Activated CD8-positive, alpha-beta T cell treated with anti-CD3 and anti-CD28 coated beads for 36 hours (primary cell): ENCODE measurements at regions not wholly inside any gene's neighbourhood (a gene's known extent, or its start where the extent isn't known, plus 50 kb on each side); places are given as distances from the start of the nearest gene placed in this dataset.
"Not testable (repeated sequence)": the region's sequence is repeated elsewhere in the genome, so short reads cannot be mapped to it uniquely, and the experiment has no call there.

Source experiments
- ATAC-seq: fragments of 200-7000 bp; cut with Tn5 transposase; one replicate; pipeline ENCODE4 v1.10.0; 2021; ENCODE audit warnings: mild to moderate bottlenecking, moderate library complexity
- CTCF ChIA-PET: fragments of 350-600 bp; sonication (Branson Sonifier 250); formaldehyde crosslinking; loops from one replicate; lab custom pipeline; 2021; ENCODE audit warnings: antibody characterized with exemption; lab: Charles Lee
- POLR2A ChIA-PET: fragments of 350-600 bp; sonication (Branson Sonifier 250); formaldehyde crosslinking; loops from one replicate; lab custom pipeline; 2021; ENCODE audit warnings: antibody characterized with exemption; lab: Charles Lee
- DNase-seq: peaks from one replicate; pipeline ENCODE4 v3.0.0-alpha.2; 2020
- H3K27ac Mint-ChIP-seq: one replicate; pipeline ENCODE4 v1.8.0; 2021; ENCODE audit warnings: mild to moderate bottlenecking, mixed read lengths
- H3K27me3 Mint-ChIP-seq: one replicate; pipeline ENCODE4 v1.8.0; 2021; ENCODE audit warnings: mixed read lengths
- H3K36me3 Mint-ChIP-seq: one replicate; pipeline ENCODE4 v1.8.0; 2021; ENCODE audit warnings: low read depth, mixed read lengths
- H3K4me1 Mint-ChIP-seq: one replicate; pipeline ENCODE4 v1.8.0; 2021; ENCODE audit warnings: low read depth, mixed read lengths
- H3K4me3 Mint-ChIP-seq: one replicate; pipeline ENCODE4 v1.8.0; 2021; ENCODE audit warnings: mild to moderate bottlenecking, moderate library complexity, mixed read lengths
- H3K9me3 Mint-ChIP-seq: one replicate; pipeline ENCODE4 v1.8.0; 2021; ENCODE audit warnings: mixed read lengths
- intact Hi-C: fragments of 100-400 bp; cut with micrococcal nuclease; formaldehyde crosslinking; loops from one replicate; pipeline ENCODE4 v1.10.0; 2022
- TF ChIP-seq, protein P1 (sequence below): fragments of 200-600 bp; IDR thresholded peaks from one replicate; pipeline ENCODE4 v1.8.0; 2022; ENCODE audit warnings: antibody characterized with exemption, mild to moderate bottlenecking

GRCh38 chr6:27138837-27139755 lies 108.4 kb upstream of the PRSS16 start:
- peak; percentile 83 for DNase-seq
- no peaks in the 10 kb centered on the region for H3K27me3 Mint-ChIP-seq
- POLR2A ChIA-PET = interaction anchor here (0.7 to 4.4 kb wide), 24 partner anchors 8 to 1093 kb away, joined by 3 to 101 read pairs (median 6); a partner anchor contains a TSS
- peak overlapping the region; percentile 98 for H3K27ac Mint-ChIP-seq
- TF ChIP-seq, protein P1, sequence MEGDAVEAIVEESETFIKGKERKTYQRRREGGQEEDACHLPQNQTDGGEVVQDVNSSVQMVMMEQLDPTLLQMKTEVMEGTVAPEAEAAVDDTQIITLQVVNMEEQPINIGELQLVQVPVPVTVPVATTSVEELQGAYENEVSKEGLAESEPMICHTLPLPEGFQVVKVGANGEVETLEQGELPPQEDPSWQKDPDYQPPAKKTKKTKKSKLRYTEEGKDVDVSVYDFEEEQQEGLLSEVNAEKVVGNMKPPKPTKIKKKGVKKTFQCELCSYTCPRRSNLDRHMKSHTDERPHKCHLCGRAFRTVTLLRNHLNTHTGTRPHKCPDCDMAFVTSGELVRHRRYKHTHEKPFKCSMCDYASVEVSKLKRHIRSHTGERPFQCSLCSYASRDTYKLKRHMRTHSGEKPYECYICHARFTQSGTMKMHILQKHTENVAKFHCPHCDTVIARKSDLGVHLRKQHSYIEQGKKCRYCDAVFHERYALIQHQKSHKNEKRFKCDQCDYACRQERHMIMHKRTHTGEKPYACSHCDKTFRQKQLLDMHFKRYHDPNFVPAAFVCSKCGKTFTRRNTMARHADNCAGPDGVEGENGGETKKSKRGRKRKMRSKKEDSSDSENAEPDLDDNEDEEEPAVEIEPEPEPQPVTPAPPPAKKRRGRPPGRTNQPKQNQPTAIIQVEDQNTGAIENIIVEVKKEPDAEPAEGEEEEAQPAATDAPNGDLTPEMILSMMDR = no peak
- peaks cover 33% of the 10 kb centered on the region for H3K4me1 Mint-ChIP-seq
- intact Hi-C loops = loop anchor here (10.0 kb wide), 1 partner anchor 1104 kb away; a partner anchor contains a TSS
- CTCF ChIA-PET = interaction anchor here (1.5 kb wide), 1 partner anchor 15 kb away, joined by 5 read pairs; no protein-coding TSS in a partner anchor
- peak; percentile 80 for ATAC-seq
- H3K36me3 Mint-ChIP-seq = peaks cover 12% of the 10 kb centered on the region
- no peaks in the 10 kb centered on the region for H3K9me3 Mint-ChIP-seq
- peak overlapping the region; percentile 95 for H3K4me3 Mint-ChIP-seq

DNA sequence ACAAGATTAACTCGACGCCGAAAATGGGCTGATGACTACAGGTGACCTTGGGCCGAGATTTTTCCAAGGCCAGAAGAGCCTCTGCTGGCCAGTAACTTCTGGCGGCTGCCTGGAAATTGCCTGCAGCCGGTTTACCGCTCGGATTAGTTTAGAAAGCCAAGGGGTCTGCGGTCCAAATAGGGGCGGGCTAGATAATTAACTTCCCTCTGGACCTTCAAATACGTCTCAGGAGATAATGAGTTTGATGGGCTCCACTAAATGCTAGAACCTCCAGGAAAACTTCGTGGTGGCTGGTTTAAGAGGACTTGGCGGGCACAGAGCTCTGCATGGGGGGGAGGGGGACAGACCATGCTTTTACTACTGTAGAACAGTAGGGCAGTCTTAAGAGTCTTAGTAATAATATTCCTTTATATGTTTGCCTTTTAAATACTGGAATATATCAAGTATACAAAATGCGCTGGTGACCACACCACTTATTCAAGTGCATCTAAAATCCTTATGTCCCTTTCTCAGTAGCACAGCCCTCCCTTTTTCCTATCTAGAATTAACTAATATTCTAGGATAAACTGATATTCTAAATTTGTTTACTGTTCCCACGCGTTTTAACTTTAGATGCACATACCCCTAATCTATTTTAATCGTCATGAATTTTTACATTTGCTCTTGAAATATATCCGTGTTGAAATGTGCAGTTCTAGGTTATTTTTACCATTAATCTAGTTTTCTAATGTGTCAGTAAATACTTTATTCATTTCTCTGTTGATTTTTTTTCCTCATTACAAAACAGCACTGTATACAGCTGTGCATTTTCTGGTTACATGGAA lies 107.5 kb upstream of the PRSS16 start:
- intact Hi-C loops = loop anchor here (10.0 kb wide), 1 partner anchor 1105 kb away; a partner anchor contains a TSS
- peak overlapping the region; percentile 95 for H3K4me3 Mint-ChIP-seq
- ATAC-seq = peak; percentile 38
- peak overlapping the region; percentile 98 for H3K27ac Mint-ChIP-seq
- TF ChIP-seq, protein P1 = no peak
- DNase-seq = peak; percentile 61
- no peaks in the 10 kb centered on the region for H3K27me3 Mint-ChIP-seq
- ChIA-PET CTCF (interaction anchor here (1.5 kb wide), 1 partner anchor 15 kb away, joined by 5 read pairs; no protein-coding TSS in a partner anchor), POLR2A (interaction anchor here (1.2 to 4.4 kb wide), 15 partner anchors 8 to 1017 kb away, joined by 3 to 101 read pairs (median 9); a partner anchor contains a TSS)
- no peaks in the 10 kb centered on the region for H3K9me3 Mint-ChIP-seq
- peaks cover 13% of the 10 kb centered on the region for H3K36me3 Mint-ChIP-seq
- H3K4me1 Mint-ChIP-seq = peaks cover 36% of the 10 kb centered on the region

DNA sequence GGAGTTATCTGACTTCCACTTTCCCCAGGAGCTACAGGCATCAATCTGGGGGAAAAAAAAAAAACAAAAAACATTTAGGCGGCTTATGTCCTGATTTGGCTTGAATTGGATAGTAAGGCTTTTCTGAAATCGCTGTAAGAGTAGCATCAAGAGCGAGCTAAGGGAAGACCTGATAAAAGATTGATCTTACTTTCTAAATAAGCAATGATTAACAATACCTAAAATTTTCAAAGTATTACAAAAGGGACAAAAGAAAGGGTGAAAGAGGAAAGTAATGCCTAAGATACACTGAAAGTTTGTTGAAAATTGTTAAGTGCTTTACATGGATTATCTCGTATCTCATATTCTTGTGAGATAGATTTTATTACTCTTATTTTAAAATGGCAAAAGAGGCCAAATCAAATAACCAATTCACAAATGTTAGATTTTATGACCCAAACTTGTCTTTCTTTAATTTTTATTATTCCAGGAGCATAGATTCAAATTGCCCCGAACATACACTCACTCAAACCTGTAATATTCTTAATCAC lies 106.4 kb upstream of the PRSS16 start:
- Mint-ChIP-seq H3K9me3 (no peaks in the 10 kb centered on the region), H3K4me1 (peaks cover 32% of the 10 kb centered on the region), H3K27me3 (no peaks in the 10 kb centered on the region), H3K36me3 (peaks cover 13% of the 10 kb centered on the region), H3K27ac (peak overlapping the region; percentile 81), H3K4me3 (peak overlapping the region; percentile 95)
- ATAC-seq = no peak
- DNase-seq = no peak
- TF ChIP-seq, protein P1 = no peak
- CTCF ChIA-PET = no interaction called here
- intact Hi-C loops = no loop called here
- POLR2A ChIA-PET = interaction anchor here (1.0 to 4.4 kb wide), 4 partner anchors 9 to 726 kb away, joined by 3 to 32 read pairs (median 11); a partner anchor contains a TSS

- no peak for ATAC-seq
- Mint-ChIP-seq H3K36me3 (peaks cover 13% of the 10 kb centered on the region), H3K27ac (peak overlapping the region; percentile 54), H3K27me3 (no peaks in the 10 kb centered on the region), H3K4me3 (peak overlapping the region; percentile 95), H3K9me3 (no peaks in the 10 kb centered on the region), H3K4me1 (peaks cover 32% of the 10 kb centered on the region)
- intact Hi-C loops = no loop called here
- ChIA-PET POLR2A (interaction anchor here (1.0 to 14.7 kb wide), 2 partner anchors 9 to 11 kb away, joined by 5 to 692 read pairs; a partner anchor contains a TSS), CTCF (no interaction called here)
- TF ChIP-seq, protein P1 = no peak
- no peak for DNase-seq
Observed at GRCh38 chr6:27141529-27142015, 105.9 kb upstream of the PRSS16 start.

- intact Hi-C loops, ATAC-seq, DNase-seq, H3K9me3 Mint-ChIP-seq, H3K27me3 Mint-ChIP-seq: not testable (repeated sequence)
- peaks cover 27% of the 10 kb centered on the region for H3K4me1 Mint-ChIP-seq
- H3K27ac Mint-ChIP-seq = peak overlapping the region; percentile 77
- H3K36me3 Mint-ChIP-seq = peaks cover 13% of the 10 kb centered on the region
- POLR2A ChIA-PET = interaction anchor here (0.9 to 14.7 kb wide), 5 partner anchors 12 to 750 kb away, joined by 3 to 692 read pairs (median 3); a partner anchor contains a TSS
- CTCF ChIA-PET = interaction anchor here (0.9 kb wide), 1 partner anchor 10 kb away, joined by 4 read pairs; a partner anchor contains a TSS
- peak overlapping the region; percentile 48 for H3K4me3 Mint-ChIP-seq
Observed at GRCh38 chr6:27143020-27143388, 104.5 kb upstream of the PRSS16 start.
